ENCODE measurements at regions not wholly inside any gene's neighbourhood (a gene's known extent, or its start where the extent isn't known, plus 50 kb on each side); places are given as distances from the start of the nearest gene placed in this dataset.

DNA sequence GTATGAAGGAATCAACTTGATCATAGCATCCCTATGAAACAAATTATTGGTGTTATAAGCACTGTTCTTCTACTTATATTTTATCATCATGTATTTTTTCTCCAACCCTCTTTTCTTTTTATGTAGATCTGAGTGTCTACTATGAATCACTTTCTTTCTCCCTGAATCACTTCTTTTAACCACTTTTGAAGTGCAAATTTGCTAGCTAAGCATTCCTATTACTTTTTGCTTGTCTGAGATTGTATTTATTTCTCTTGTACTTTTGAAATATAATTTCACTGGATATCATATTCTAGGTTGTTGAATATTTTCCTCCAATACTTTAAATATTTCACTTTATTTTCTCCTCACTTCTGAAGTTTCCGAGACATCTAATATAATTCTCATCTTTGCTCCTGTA, 1282.3 kb upstream of the FLRT2 start:
- intact Hi-C loops (cut with DNase I, micrococcal nuclease) = no loop called here
- no peaks in the 10 kb centered on the region for H3K4me1 ChIP-seq (ENCODE audit: insufficient read depth, low read length)
- ChIA-PET POLR2A (no interaction called here), CTCF (no interaction called here)
- H3K27ac ChIP-seq (ENCODE audit: low read depth in 1 of 2, low read length in 2 of 2) = no peak overlapping the region
- no peaks in the 10 kb centered on the region for H3K36me3 ChIP-seq (ENCODE audit: insufficient read depth, low read length)
- Mint-ChIP-seq H3K9me3 (peaks cover 14% of the 10 kb centered on the region), H3K36me3 (ENCODE audit: low read depth) (no peaks in the 10 kb centered on the region), H3K27ac (no peak overlapping the region), H3K27me3 (no peaks in the 10 kb centered on the region), H3K4me3 (no peak overlapping the region), H3K4me1 (ENCODE audit: low read depth) (no peaks in the 10 kb centered on the region)
- no peaks in the 10 kb centered on the region for H3K9me3 ChIP-seq (ENCODE audit: control insufficient read depth in 1 of 2, insufficient read depth in 1 of 2, low read length in 2 of 2)
- no peaks in the 10 kb centered on the region for H3K27me3 ChIP-seq (ENCODE audit: control insufficient read depth in 1 of 2, insufficient read depth in 2 of 2, low read length in 2 of 2)
- TF ChIP-seq, protein P1, sequence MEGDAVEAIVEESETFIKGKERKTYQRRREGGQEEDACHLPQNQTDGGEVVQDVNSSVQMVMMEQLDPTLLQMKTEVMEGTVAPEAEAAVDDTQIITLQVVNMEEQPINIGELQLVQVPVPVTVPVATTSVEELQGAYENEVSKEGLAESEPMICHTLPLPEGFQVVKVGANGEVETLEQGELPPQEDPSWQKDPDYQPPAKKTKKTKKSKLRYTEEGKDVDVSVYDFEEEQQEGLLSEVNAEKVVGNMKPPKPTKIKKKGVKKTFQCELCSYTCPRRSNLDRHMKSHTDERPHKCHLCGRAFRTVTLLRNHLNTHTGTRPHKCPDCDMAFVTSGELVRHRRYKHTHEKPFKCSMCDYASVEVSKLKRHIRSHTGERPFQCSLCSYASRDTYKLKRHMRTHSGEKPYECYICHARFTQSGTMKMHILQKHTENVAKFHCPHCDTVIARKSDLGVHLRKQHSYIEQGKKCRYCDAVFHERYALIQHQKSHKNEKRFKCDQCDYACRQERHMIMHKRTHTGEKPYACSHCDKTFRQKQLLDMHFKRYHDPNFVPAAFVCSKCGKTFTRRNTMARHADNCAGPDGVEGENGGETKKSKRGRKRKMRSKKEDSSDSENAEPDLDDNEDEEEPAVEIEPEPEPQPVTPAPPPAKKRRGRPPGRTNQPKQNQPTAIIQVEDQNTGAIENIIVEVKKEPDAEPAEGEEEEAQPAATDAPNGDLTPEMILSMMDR (IDR thresholded peaks at IDR 0.05) = no peak
- no peak overlapping the region for H3K4me3 ChIP-seq (ENCODE audit: low read length)
- no peak for ATAC-seq (ENCODE audit: poor library complexity)
- DNase-seq = no peak

- peaks cover 8% of the 10 kb centered on the region for H3K9me3 Mint-ChIP-seq
- no peak for ATAC-seq (ENCODE audit: poor library complexity)
- no peak overlapping the region for H3K4me3 Mint-ChIP-seq
These were observed 1279.1 kb upstream of the FLRT2 start for GRCh38 chr14:84250893-84251292.

DNA sequence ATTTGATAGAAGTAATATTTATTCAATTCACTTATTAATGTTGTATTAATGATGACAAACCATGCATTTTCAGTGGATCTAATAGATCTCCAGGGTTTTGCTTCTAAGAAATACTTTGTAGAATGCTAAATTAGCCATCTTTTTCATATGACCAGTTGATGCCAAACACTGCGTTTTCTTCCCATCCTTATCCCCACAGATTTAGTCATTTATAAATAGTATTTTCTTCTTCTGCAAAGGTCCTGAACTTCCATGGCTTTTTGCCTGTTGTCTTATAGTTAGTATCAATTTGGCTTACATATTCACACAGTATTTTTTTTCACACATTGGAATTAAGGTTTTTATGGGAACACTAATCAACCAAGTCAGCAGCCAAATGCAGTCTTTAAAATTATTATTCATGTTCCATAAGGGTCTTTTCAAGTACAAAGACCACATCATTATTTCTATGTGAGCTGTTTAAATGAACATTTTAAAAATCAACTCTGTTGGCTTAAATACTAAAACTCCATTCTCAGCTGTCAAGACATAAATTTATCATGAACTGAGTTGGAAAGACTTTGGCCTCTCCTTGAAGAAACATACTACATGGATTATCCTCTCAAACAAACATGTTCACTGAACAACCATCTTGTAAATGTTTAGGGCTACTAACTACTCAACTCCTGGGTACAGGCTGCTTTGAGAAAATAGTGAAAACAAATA, 1278.4 kb upstream of the FLRT2 start:
- CTCF ChIA-PET = no interaction called here

More at GRCh38 chr14:84250893-84251292, 1279.1 kb upstream of the FLRT2 start:
- no peak for DNase-seq
- Mint-ChIP-seq H3K27ac (no peak overlapping the region), H3K36me3 (ENCODE audit: low read depth) (no peaks in the 10 kb centered on the region), H3K27me3 (no peaks in the 10 kb centered on the region), H3K4me1 (ENCODE audit: low read depth) (no peaks in the 10 kb centered on the region)
- ChIA-PET POLR2A (no interaction called here), CTCF (no interaction called here)
- no peaks in the 10 kb centered on the region for H3K4me1 ChIP-seq (ENCODE audit: insufficient read depth, low read length)
- no peaks in the 10 kb centered on the region for H3K27me3 ChIP-seq (ENCODE audit: control insufficient read depth in 1 of 2, insufficient read depth in 2 of 2, low read length in 2 of 2)
- TF ChIP-seq, protein P1 (IDR thresholded peaks at IDR 0.05) = no peak
- no peak overlapping the region for H3K27ac ChIP-seq (ENCODE audit: low read depth in 1 of 2, low read length in 2 of 2)
- peaks cover 3 to 7% of the 10 kb centered on the region in 2 experiments for H3K9me3 ChIP-seq (ENCODE audit: control insufficient read depth in 1 of 2, insufficient read depth in 1 of 2, low read length in 2 of 2)
- intact Hi-C loops (cut with DNase I, micrococcal nuclease) = no loop called here
- H3K4me3 ChIP-seq (ENCODE audit: low read length) = no peak overlapping the region
- no peaks in the 10 kb centered on the region for H3K36me3 ChIP-seq (ENCODE audit: insufficient read depth, low read length)

More for the DNA sequence above, 1278.4 kb upstream of the FLRT2 start:
- no peaks in the 10 kb centered on the region for H3K4me1 ChIP-seq (ENCODE audit: insufficient read depth, low read length)
- no peaks in the 10 kb centered on the region for H3K36me3 Mint-ChIP-seq (ENCODE audit: low read depth)
- H3K9me3 Mint-ChIP-seq = peaks cover 5% of the 10 kb centered on the region
- no peak overlapping the region for H3K4me3 ChIP-seq (ENCODE audit: low read length)
- no peak overlapping the region for H3K4me3 Mint-ChIP-seq
- H3K9me3 ChIP-seq (ENCODE audit: control insufficient read depth in 1 of 2, insufficient read depth in 1 of 2, low read length in 2 of 2) = peaks cover 3 to 8% of the 10 kb centered on the region in 2 experiments
- H3K27ac ChIP-seq (ENCODE audit: low read depth in 1 of 2, low read length in 2 of 2) = no peak overlapping the region
- POLR2A ChIA-PET = no interaction called here
- intact Hi-C loops (cut with DNase I, micrococcal nuclease) = no loop called here
- no peak overlapping the region for H3K27ac Mint-ChIP-seq
- H3K4me1 Mint-ChIP-seq (ENCODE audit: low read depth) = no peaks in the 10 kb centered on the region
- H3K27me3 Mint-ChIP-seq = no peaks in the 10 kb centered on the region
- no peaks in the 10 kb centered on the region for H3K36me3 ChIP-seq (ENCODE audit: insufficient read depth, low read length)
- no peaks in the 10 kb centered on the region for H3K27me3 ChIP-seq (ENCODE audit: control insufficient read depth in 1 of 2, insufficient read depth in 2 of 2, low read length in 2 of 2)
- DNase-seq = no peak
- no peak for ATAC-seq (ENCODE audit: poor library complexity)
- TF ChIP-seq, protein P1 (IDR thresholded peaks at IDR 0.05) = no peak

Measured in CD4-positive, alpha-beta T cell (primary cell).